Uterus (tissue), 2 donors: ENCODE measurements at regions not wholly inside any gene's neighbourhood (a gene's known extent, or its start where the extent isn't known, plus 50 kb on each side); places are given as distances from the start of the nearest gene placed in this dataset.
"Not testable (repeated sequence)": the region's sequence is repeated elsewhere in the genome, so short reads cannot be mapped to it uniquely, and the experiment has no call there.

ENCODE experiments used
- CTCF ChIP-seq, 4 experiments: fragments of 200-600 bp in 2 of 4; fragments of 450-650 bp in 2 of 4; sonication (generic) in 2 of 4; IDR thresholded peaks; one replicate each; pipeline ENCODE4 v1.5.1; 2016 to 2019; ENCODE audit warnings: antibody characterized with exemption in 4 of 4, mild to moderate bottlenecking in 2 of 4, moderate library complexity in 1 of 4
- POLR2A ChIP-seq, 2 donors: fragments of 450-650 bp; IDR thresholded peaks; one replicate each; pipeline ENCODE4 v1.6.1; 2016; ENCODE audit warnings: antibody characterized with exemption in 2 of 2, mild to moderate bottlenecking in 1 of 2, moderate library complexity in 1 of 2

DNA sequence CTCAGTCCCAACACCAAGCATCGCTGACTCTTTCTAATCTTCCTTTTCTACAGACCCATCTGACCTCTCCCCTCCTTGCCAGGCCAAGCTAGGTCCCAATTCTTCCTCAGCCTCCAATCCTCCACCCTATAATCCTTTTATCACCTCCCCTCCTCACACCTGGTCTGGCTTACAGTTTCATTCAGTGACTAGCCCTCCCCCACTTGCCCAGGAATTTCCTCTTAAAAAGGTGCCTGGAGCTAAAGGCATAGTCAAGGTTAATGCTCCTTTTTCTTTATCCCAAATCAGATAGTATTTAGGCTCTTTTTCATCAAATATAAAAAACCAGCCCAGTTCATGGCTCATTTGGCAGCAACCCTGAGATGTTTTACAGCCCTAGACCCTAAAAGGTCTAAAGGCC lies 327.1 kb upstream of the KCNMB2 start:
- TF ChIP-seq CTCF, POLR2A (IDR thresholded peaks at IDR 0.05): not testable (repeated sequence)
